GM23338 (cell line): ENCODE measurements at regions not wholly inside any gene's neighbourhood (a gene's known extent, or its start where the extent isn't known, plus 50 kb on each side); places are given as distances from the start of the nearest gene placed in this dataset.

ENCODE experiments used
- EZH2phosphoT487 ChIP-seq: fragments of 200-600 bp; sonication (generic); IDR thresholded peaks from one replicate; pipeline ENCODE4 v1.8.1; 2018; ENCODE audit warnings: antibody characterized with exemption; ENCODE audit not compliant: unreplicated experiment
- POLR2AphosphoS5 ChIP-seq: IDR thresholded peaks from 2 replicates; pipeline ENCODE4 v1.6.1; 2016; ENCODE audit warnings: antibody characterized with exemption, low read depth
- TF ChIP-seq, protein P1 (sequence below), 2 experiments: fragments of 200-600 bp in 1 of 2; sonication (generic) in 1 of 2; conservative IDR thresholded peaks; 2 replicates each; pipeline versions ENCODE4 v1.5.1 to v1.6.1; 2016 to 2017; ENCODE audit warnings: antibody characterized with exemption in 2 of 2, low read depth in 2 of 2, mild to moderate bottlenecking in 2 of 2, moderate library complexity in 1 of 2
- TF ChIP-seq, protein P2 (sequence below): IDR thresholded peaks from 2 replicates; pipeline ENCODE4 v1.6.1; 2016; ENCODE audit warnings: antibody characterized with exemption

GRCh38 chr2:7962161-7962560, 719.7 kb upstream of the ID2 start:
- TF ChIP-seq, protein P1, sequence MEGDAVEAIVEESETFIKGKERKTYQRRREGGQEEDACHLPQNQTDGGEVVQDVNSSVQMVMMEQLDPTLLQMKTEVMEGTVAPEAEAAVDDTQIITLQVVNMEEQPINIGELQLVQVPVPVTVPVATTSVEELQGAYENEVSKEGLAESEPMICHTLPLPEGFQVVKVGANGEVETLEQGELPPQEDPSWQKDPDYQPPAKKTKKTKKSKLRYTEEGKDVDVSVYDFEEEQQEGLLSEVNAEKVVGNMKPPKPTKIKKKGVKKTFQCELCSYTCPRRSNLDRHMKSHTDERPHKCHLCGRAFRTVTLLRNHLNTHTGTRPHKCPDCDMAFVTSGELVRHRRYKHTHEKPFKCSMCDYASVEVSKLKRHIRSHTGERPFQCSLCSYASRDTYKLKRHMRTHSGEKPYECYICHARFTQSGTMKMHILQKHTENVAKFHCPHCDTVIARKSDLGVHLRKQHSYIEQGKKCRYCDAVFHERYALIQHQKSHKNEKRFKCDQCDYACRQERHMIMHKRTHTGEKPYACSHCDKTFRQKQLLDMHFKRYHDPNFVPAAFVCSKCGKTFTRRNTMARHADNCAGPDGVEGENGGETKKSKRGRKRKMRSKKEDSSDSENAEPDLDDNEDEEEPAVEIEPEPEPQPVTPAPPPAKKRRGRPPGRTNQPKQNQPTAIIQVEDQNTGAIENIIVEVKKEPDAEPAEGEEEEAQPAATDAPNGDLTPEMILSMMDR (conservative IDR thresholded peaks at IDR 0.05; ENCODE audit: low read depth in 2 of 2) = no peak
- TF ChIP-seq POLR2AphosphoS5 (no peak), EZH2phosphoT487 (no peak)
- TF ChIP-seq, protein P2, sequence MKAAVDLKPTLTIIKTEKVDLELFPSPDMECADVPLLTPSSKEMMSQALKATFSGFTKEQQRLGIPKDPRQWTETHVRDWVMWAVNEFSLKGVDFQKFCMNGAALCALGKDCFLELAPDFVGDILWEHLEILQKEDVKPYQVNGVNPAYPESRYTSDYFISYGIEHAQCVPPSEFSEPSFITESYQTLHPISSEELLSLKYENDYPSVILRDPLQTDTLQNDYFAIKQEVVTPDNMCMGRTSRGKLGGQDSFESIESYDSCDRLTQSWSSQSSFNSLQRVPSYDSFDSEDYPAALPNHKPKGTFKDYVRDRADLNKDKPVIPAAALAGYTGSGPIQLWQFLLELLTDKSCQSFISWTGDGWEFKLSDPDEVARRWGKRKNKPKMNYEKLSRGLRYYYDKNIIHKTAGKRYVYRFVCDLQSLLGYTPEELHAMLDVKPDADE = no peak
